ENCODE measurements at regions not wholly inside any gene's neighbourhood (a gene's known extent, or its start where the extent isn't known, plus 50 kb on each side); places are given as distances from the start of the nearest gene placed in this dataset.

GRCh38 chr2:49553658-49554057, 399.3 kb upstream of the FSHR start:
- Histone ChIP-seq H3K36me3 (replicated peaks in 1 of 2; ENCODE audit: control insufficient read depth in 1 of 2, insufficient read depth in 2 of 2, low read length in 2 of 2) (no peaks in the 10 kb centered on the region), H3K4me1 (ENCODE audit: control insufficient read depth in 1 of 2, insufficient read depth in 2 of 2, low read length in 2 of 2) (no peaks in the 10 kb centered on the region), H3K4me3 (replicated peaks in 1 of 3; ENCODE audit: low read depth in 2 of 3, low read length in 3 of 3) (no peak overlapping the region), H3K27ac (ENCODE audit: low read depth in 1 of 2, low read length in 2 of 2) (no peak overlapping the region), H3K79me2 (ENCODE audit: insufficient read depth, low read length) (no peaks in the 10 kb centered on the region), H3K4me2 (replicated peaks; ENCODE audit: extremely low read depth, low read length, poor library complexity, severe bottlenecking) (no peak overlapping the region), H4K20me1 (ENCODE audit: insufficient read depth, low read length) (no peaks in the 10 kb centered on the region), H3K9ac (ENCODE audit: insufficient read depth, low read length, poor library complexity, severe bottlenecking) (no peak overlapping the region), H2AFZ (ENCODE audit: insufficient read depth, low read depth, low read length, poor library complexity, severe bottlenecking) (no peak overlapping the region), H3K27me3 (ENCODE audit: control insufficient read depth in 2 of 2, insufficient read depth in 2 of 2, low read length in 2 of 2) (no peaks in the 10 kb centered on the region), H3K9me3 (replicated peaks in 1 of 2; ENCODE audit: control insufficient read depth in 1 of 2, insufficient read depth in 1 of 2, low read length in 2 of 2) (peaks cover 0 to 3% of the 10 kb centered on the region in 2 donors)
- Mint-ChIP-seq H3K36me3 (no peaks in the 10 kb centered on the region), H3K27ac (no peak overlapping the region), H3K9me3 (peaks cover 0 to 4% (median 2%) of the 10 kb centered on the region in 7 donors), H3K4me3 (no peak overlapping the region), H3K27me3 (ENCODE audit: low read depth in 3 of 3) (no peaks in the 10 kb centered on the region), H3K4me1 (no peaks in the 10 kb centered on the region)
- DNase-seq, result no peak
- TF ChIP-seq, protein P1, sequence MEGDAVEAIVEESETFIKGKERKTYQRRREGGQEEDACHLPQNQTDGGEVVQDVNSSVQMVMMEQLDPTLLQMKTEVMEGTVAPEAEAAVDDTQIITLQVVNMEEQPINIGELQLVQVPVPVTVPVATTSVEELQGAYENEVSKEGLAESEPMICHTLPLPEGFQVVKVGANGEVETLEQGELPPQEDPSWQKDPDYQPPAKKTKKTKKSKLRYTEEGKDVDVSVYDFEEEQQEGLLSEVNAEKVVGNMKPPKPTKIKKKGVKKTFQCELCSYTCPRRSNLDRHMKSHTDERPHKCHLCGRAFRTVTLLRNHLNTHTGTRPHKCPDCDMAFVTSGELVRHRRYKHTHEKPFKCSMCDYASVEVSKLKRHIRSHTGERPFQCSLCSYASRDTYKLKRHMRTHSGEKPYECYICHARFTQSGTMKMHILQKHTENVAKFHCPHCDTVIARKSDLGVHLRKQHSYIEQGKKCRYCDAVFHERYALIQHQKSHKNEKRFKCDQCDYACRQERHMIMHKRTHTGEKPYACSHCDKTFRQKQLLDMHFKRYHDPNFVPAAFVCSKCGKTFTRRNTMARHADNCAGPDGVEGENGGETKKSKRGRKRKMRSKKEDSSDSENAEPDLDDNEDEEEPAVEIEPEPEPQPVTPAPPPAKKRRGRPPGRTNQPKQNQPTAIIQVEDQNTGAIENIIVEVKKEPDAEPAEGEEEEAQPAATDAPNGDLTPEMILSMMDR (IDR thresholded peaks at IDR 0.05), result no peak
- intact Hi-C loops (cut with micrococcal nuclease), result no loop called here

DNA sequence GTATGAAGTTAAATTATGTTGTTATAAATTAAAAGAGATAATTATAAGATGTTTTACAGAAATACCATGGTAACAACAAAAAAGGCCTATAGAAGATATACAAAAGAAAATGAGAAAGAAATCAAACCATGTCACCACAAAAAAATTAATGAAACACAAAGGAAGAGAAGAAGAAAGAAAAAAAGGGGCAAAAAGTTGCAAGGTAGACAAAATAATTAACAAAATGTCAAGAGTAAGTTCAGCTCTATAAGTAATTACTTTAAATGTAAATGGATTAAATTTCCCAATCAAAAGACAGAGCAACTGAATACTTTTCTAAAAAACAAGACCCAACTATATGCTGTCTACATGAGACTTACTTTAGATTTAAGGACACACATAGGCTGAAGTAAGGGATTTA, 378.4 kb upstream of the FSHR start:
- Histone ChIP-seq H3K4me1 (ENCODE audit: control insufficient read depth in 1 of 2, insufficient read depth in 2 of 2, low read length in 2 of 2) (no peaks in the 10 kb centered on the region), H3K9ac (ENCODE audit: insufficient read depth, low read length, poor library complexity, severe bottlenecking) (no peak overlapping the region), H3K9me3 (replicated peaks in 1 of 2; ENCODE audit: control insufficient read depth in 1 of 2, insufficient read depth in 1 of 2, low read length in 2 of 2) (peaks cover 17 to 36% of the 10 kb centered on the region in 2 donors), H3K4me2 (replicated peaks; ENCODE audit: extremely low read depth, low read length, poor library complexity, severe bottlenecking) (no peak overlapping the region), H4K20me1 (ENCODE audit: insufficient read depth, low read length) (no peaks in the 10 kb centered on the region), H2AFZ (ENCODE audit: insufficient read depth, low read depth, low read length, poor library complexity, severe bottlenecking) (no peak overlapping the region), H3K27me3 (ENCODE audit: control insufficient read depth in 2 of 2, insufficient read depth in 2 of 2, low read length in 2 of 2) (no peaks in the 10 kb centered on the region), H3K27ac (ENCODE audit: low read depth in 1 of 2, low read length in 2 of 2) (no peak overlapping the region), H3K4me3 (replicated peaks in 1 of 3; ENCODE audit: low read depth in 2 of 3, low read length in 3 of 3) (no peak overlapping the region), H3K79me2 (ENCODE audit: insufficient read depth, low read length) (no peaks in the 10 kb centered on the region), H3K36me3 (replicated peaks in 1 of 2; ENCODE audit: control insufficient read depth in 1 of 2, insufficient read depth in 2 of 2, low read length in 2 of 2) (no peaks in the 10 kb centered on the region)
- no peak overlapping the region for H3K27ac Mint-ChIP-seq
- no peaks in the 10 kb centered on the region for H3K27me3 Mint-ChIP-seq (ENCODE audit: low read depth in 3 of 3)
- no peak for DNase-seq
- intact Hi-C loops (cut with micrococcal nuclease), result no loop called here
- H3K4me3 Mint-ChIP-seq, result no peak overlapping the region
- peaks cover 5 to 22% (median 9%) of the 10 kb centered on the region in 7 donors for H3K9me3 Mint-ChIP-seq
- H3K36me3 Mint-ChIP-seq, result no peaks in the 10 kb centered on the region
- no peaks in the 10 kb centered on the region for H3K4me1 Mint-ChIP-seq
- TF ChIP-seq, protein P1 (IDR thresholded peaks at IDR 0.05), result no peak

Measured in CD14-positive monocyte (primary cell).